Astrocyte (in vitro differentiated cells and primary cell): ENCODE measurements at regions not wholly inside any gene's neighbourhood (a gene's known extent, or its start where the extent isn't known, plus 50 kb on each side); places are given as distances from the start of the nearest gene placed in this dataset.
A peak's percentile ranks its signal among the peaks of the same experiment; 100 is the strongest.

Source experiments
- DNase-seq: peaks from one replicate; pipeline ENCODE4 v3.0.0-alpha.2; 2010; ENCODE audit warnings: low read depth
- FAIRE-seq: peaks from 2 replicates; lab custom pipeline; 2011; peaks lifted over from hg19 to GRCh38; lab: Jason Lieb, UNC
- H2AFZ ChIP-seq: 2 replicates; pipeline ENCODE4 v1.6.0; 2012; ENCODE audit warnings: low read depth, low read length, inconsistent platforms
- H3K27ac ChIP-seq: 2 replicates; pipeline ENCODE4 v1.5.1; 2011; ENCODE audit warnings: low read depth, low read length, inconsistent platforms
- H3K27me3 ChIP-seq: 2 replicates; pipeline ENCODE4 v1.6.0; 2011; ENCODE audit warnings: low read length, inconsistent platforms; ENCODE audit not compliant: insufficient read depth
- H3K36me3 ChIP-seq: 2 replicates; pipeline ENCODE4 v1.5.1; 2011; ENCODE audit warnings: low read length, inconsistent platforms; ENCODE audit not compliant: insufficient read depth
- H3K4me1 ChIP-seq: 2 replicates; pipeline ENCODE4 v1.5.1; 2011; ENCODE audit warnings: low read length, inconsistent platforms; ENCODE audit not compliant: insufficient read depth
- H3K4me2 ChIP-seq: 2 replicates; pipeline ENCODE4 v1.6.0; 2012; ENCODE audit warnings: low read length, inconsistent platforms
- H3K4me3 ChIP-seq: 2 replicates; pipeline ENCODE4 v1.5.1; 2011; ENCODE audit warnings: low read depth, mild to moderate bottlenecking, low read length, inconsistent platforms; ENCODE audit not compliant: insufficient read depth
- H3K79me2 ChIP-seq: 2 replicates; pipeline ENCODE4 v1.6.0; 2012; ENCODE audit warnings: mild to moderate bottlenecking, low read length, inconsistent platforms; ENCODE audit not compliant: insufficient read depth
- H3K9ac ChIP-seq: 2 replicates; pipeline ENCODE4 v1.6.0; 2012; ENCODE audit warnings: mild to moderate bottlenecking, low read length, inconsistent platforms
- H3K9me3 ChIP-seq: 2 replicates; pipeline ENCODE4 v1.5.1; 2012; ENCODE audit warnings: low read depth, mild to moderate bottlenecking, low read length, inconsistent platforms; ENCODE audit not compliant: insufficient read depth
- H4K20me1 ChIP-seq: 2 replicates; pipeline ENCODE4 v1.6.0; 2012; ENCODE audit warnings: low read length, inconsistent platforms; ENCODE audit not compliant: insufficient read depth
- H3K27ac Mint-ChIP-seq: one replicate; pipeline ENCODE4 v1.8.0; 2021; ENCODE audit warnings: mild to moderate bottlenecking, mixed read lengths; ENCODE audit not compliant: unreplicated experiment
- H3K27me3 Mint-ChIP-seq: one replicate; pipeline ENCODE4 v1.8.0; 2021; ENCODE audit warnings: low read depth, mixed read lengths; ENCODE audit not compliant: unreplicated experiment
- H3K36me3 Mint-ChIP-seq: one replicate; pipeline ENCODE4 v1.8.0; 2021; ENCODE audit warnings: low read depth, mixed read lengths; ENCODE audit not compliant: unreplicated experiment
- H3K4me1 Mint-ChIP-seq: one replicate; pipeline ENCODE4 v1.8.0; 2021; ENCODE audit warnings: low read depth, mixed read lengths; ENCODE audit not compliant: unreplicated experiment
- H3K4me3 Mint-ChIP-seq: one replicate; pipeline ENCODE4 v1.8.0; 2021; ENCODE audit warnings: mild to moderate bottlenecking, moderate library complexity, mixed read lengths; ENCODE audit not compliant: unreplicated experiment
- H3K9me3 Mint-ChIP-seq: one replicate; pipeline ENCODE4 v1.8.0; 2021; ENCODE audit warnings: mild to moderate bottlenecking, mixed read lengths; ENCODE audit not compliant: unreplicated experiment
- EZH2 ChIP-seq: IDR thresholded peaks from 2 replicates; pipeline ENCODE4 v1.6.1; 2012; ENCODE audit warnings: mild to moderate bottlenecking, low read length, inconsistent platforms; ENCODE audit not compliant: insufficient read depth
- TF ChIP-seq, protein P1 (sequence below): IDR thresholded peaks from 2 replicates; pipeline ENCODE4 v1.5.1; 2011; ENCODE audit warnings: low read depth, mild to moderate bottlenecking, inconsistent platforms, low read length, moderate library complexity; ENCODE audit not compliant: insufficient read depth

DNA sequence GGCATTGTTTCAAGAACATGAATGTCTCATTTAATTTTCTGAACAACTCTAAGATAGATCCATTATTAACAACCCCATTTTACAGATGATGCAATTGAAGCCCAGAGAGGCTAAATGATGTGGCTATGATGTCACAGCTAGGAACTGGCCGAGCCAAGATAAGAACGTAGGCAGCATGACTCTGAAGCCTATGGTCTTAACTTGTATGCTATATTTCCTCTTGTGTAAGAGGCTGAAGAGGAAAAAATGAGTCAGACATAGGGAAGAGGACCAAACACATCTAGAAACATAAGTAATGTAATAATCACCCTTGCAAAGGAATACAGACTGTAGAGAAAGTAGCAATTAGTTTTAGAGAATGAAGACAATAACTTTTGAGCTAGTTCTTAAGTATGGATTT, 416.8 kb downstream of the FIGN start:
- no peak overlapping the region for H3K4me3 ChIP-seq
- H3K27ac ChIP-seq = no peak overlapping the region
- H3K9ac ChIP-seq = no peak overlapping the region
- Mint-ChIP-seq H3K4me1 (no peaks in the 10 kb centered on the region), H3K4me3 (no peak overlapping the region), H3K27ac (no peak overlapping the region), H3K9me3 (no peaks in the 10 kb centered on the region), H3K27me3 (no peaks in the 10 kb centered on the region), H3K36me3 (no peaks in the 10 kb centered on the region)
- H3K4me1 ChIP-seq = no peaks in the 10 kb centered on the region
- TF ChIP-seq, protein P1, sequence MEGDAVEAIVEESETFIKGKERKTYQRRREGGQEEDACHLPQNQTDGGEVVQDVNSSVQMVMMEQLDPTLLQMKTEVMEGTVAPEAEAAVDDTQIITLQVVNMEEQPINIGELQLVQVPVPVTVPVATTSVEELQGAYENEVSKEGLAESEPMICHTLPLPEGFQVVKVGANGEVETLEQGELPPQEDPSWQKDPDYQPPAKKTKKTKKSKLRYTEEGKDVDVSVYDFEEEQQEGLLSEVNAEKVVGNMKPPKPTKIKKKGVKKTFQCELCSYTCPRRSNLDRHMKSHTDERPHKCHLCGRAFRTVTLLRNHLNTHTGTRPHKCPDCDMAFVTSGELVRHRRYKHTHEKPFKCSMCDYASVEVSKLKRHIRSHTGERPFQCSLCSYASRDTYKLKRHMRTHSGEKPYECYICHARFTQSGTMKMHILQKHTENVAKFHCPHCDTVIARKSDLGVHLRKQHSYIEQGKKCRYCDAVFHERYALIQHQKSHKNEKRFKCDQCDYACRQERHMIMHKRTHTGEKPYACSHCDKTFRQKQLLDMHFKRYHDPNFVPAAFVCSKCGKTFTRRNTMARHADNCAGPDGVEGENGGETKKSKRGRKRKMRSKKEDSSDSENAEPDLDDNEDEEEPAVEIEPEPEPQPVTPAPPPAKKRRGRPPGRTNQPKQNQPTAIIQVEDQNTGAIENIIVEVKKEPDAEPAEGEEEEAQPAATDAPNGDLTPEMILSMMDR = no peak
- no peak for TF ChIP-seq EZH2
- no peaks in the 10 kb centered on the region for H4K20me1 ChIP-seq
- FAIRE-seq (no peak), DNase-seq (peak; percentile 49)
- no peak overlapping the region for H3K4me2 ChIP-seq
- no peaks in the 10 kb centered on the region for H3K9me3 ChIP-seq
- no peak overlapping the region for H2AFZ ChIP-seq
- H3K36me3 ChIP-seq = no peaks in the 10 kb centered on the region
- H3K79me2 ChIP-seq = no peaks in the 10 kb centered on the region
- no peaks in the 10 kb centered on the region for H3K27me3 ChIP-seq

DNA sequence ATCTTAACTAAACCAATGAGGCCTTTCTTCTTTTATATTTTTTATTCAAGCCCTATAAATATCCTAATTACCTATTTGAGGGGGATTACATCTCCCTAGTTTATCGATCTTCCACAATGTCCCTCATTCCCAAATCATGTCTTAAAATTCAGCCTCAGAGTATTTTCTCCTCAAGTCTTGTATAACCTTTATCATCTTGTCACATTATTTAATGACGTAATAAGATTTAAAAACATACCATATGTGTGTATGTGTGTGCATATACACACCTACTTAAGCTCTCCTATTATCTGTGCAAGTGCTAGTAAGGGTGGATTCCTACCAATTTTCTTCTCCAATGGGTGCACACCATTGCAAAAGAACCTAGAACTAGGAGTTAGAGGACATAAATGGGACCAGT, 421.1 kb downstream of the FIGN start:
- Histone ChIP-seq H3K4me3 (no peak overlapping the region), H3K4me1 (no peaks in the 10 kb centered on the region), H3K36me3 (no peaks in the 10 kb centered on the region), H2AFZ (no peak overlapping the region), H3K27me3 (no peaks in the 10 kb centered on the region), H3K27ac (no peak overlapping the region), H3K9ac (no peak overlapping the region), H3K9me3 (no peaks in the 10 kb centered on the region), H3K4me2 (no peak overlapping the region), H4K20me1 (no peaks in the 10 kb centered on the region), H3K79me2 (no peaks in the 10 kb centered on the region)
- Mint-ChIP-seq H3K4me1 (no peaks in the 10 kb centered on the region), H3K27ac (no peak overlapping the region), H3K36me3 (no peaks in the 10 kb centered on the region), H3K9me3 (no peaks in the 10 kb centered on the region), H3K4me3 (no peak overlapping the region), H3K27me3 (no peaks in the 10 kb centered on the region)
- TF ChIP-seq, protein P1 = no peak
- TF ChIP-seq EZH2 = no peak
- FAIRE-seq (no peak), DNase-seq (no peak)

DNA sequence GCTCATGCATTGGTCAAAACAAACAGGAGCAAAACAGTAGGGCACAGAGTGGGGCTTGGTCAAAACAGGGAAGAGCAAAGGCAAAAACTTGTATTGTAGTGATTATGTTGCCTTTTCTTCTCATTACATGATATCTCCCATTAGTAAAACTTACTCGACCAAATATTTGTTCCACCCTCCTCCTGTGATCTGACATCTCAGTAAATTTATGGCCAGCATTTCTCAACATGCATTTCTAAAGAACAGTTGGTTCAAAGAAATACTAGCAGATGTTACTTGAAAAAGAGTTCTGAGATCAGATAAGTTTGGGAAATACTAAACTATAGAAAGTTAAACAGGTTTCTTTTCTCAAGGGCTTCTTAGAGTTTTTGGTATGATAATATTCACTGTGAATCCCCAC, 423.1 kb downstream of the FIGN start:
- no peak overlapping the region for H3K9ac ChIP-seq
- H3K4me1 ChIP-seq = no peaks in the 10 kb centered on the region
- no peak overlapping the region for H3K4me2 ChIP-seq
- no peaks in the 10 kb centered on the region for H4K20me1 ChIP-seq
- H3K4me1 Mint-ChIP-seq = no peaks in the 10 kb centered on the region
- H3K27me3 ChIP-seq = no peaks in the 10 kb centered on the region
- H3K4me3 Mint-ChIP-seq = no peak overlapping the region
- H3K9me3 ChIP-seq = no peaks in the 10 kb centered on the region
- TF ChIP-seq, protein P1 = no peak
- no peak for TF ChIP-seq EZH2
- no peak overlapping the region for H3K27ac ChIP-seq
- no peak overlapping the region for H2AFZ ChIP-seq
- peaks cover 1% of the 10 kb centered on the region for H3K36me3 Mint-ChIP-seq
- FAIRE-seq = no peak
- no peak overlapping the region for H3K4me3 ChIP-seq
- no peaks in the 10 kb centered on the region for H3K79me2 ChIP-seq
- no peaks in the 10 kb centered on the region for H3K36me3 ChIP-seq
- no peak overlapping the region for H3K27ac Mint-ChIP-seq
- no peaks in the 10 kb centered on the region for H3K27me3 Mint-ChIP-seq
- H3K9me3 Mint-ChIP-seq = no peaks in the 10 kb centered on the region
- DNase-seq = no peak
